ENCODE measurements at regions not wholly inside any gene's neighbourhood (a gene's known extent, or its start where the extent isn't known, plus 50 kb on each side); places are given as distances from the start of the nearest gene placed in this dataset.

GRCh38 chr2:122357998-122358397, 602.5 kb downstream of the TSN start:
- Mint-ChIP-seq H3K4me1 (no peaks in the 10 kb centered on the region), H3K36me3 (no peaks in the 10 kb centered on the region), H3K27me3 (ENCODE audit: low read depth in 2 of 2) (no peaks in the 10 kb centered on the region), H3K9me3 (peaks cover 0 to 2% of the 10 kb centered on the region in 2 donors), H3K27ac (no peak overlapping the region), H3K4me3 (no peak overlapping the region)
- no peak for ATAC-seq
- H3K4me3 ChIP-seq (ENCODE audit: low read length): no peak overlapping the region
- no peak overlapping the region for H3K27ac ChIP-seq (ENCODE audit: low read length)
- H3K9me3 ChIP-seq (ENCODE audit: control insufficient read depth, insufficient read depth, low read length): no peaks in the 10 kb centered on the region
- intact Hi-C loops (cut with micrococcal nuclease): no loop called here
- no peaks in the 10 kb centered on the region for H3K36me3 ChIP-seq (ENCODE audit: control insufficient read depth, insufficient read depth, low read length)
- no peaks in the 10 kb centered on the region for H3K27me3 ChIP-seq (ENCODE audit: control insufficient read depth, insufficient read depth, low read length)
- no peaks in the 10 kb centered on the region for H3K4me1 ChIP-seq (ENCODE audit: control insufficient read depth, insufficient read depth, low read length)
- TF ChIP-seq CTCF (IDR thresholded peaks at IDR 0.05): no peak
- 75% methylated on average over 1 of the region's 1 CpG for WGBS (ENCODE audit: insufficient coverage)
- no peak for DNase-seq

GRCh38 chr2:122358729-122359128, 603.3 kb downstream of the TSN start:
- Mint-ChIP-seq H3K27me3 (ENCODE audit: low read depth in 2 of 2) (no peaks in the 10 kb centered on the region), H3K4me1 (no peaks in the 10 kb centered on the region), H3K36me3 (no peaks in the 10 kb centered on the region), H3K27ac (no peak overlapping the region), H3K4me3 (no peak overlapping the region), H3K9me3 (peaks cover 0 to 2% of the 10 kb centered on the region in 2 donors)
- H3K4me3 ChIP-seq (ENCODE audit: low read length): no peak overlapping the region
- no peaks in the 10 kb centered on the region for H3K9me3 ChIP-seq (ENCODE audit: control insufficient read depth, insufficient read depth, low read length)
- H3K36me3 ChIP-seq (ENCODE audit: control insufficient read depth, insufficient read depth, low read length): no peaks in the 10 kb centered on the region
- DNase-seq: no peak
- 67% methylated on average over 2 of the region's 3 CpGs for WGBS (ENCODE audit: insufficient coverage)
- H3K27ac ChIP-seq (ENCODE audit: low read length): no peak overlapping the region
- H3K4me1 ChIP-seq (ENCODE audit: control insufficient read depth, insufficient read depth, low read length): no peaks in the 10 kb centered on the region
- ATAC-seq: no peak
- TF ChIP-seq CTCF (IDR thresholded peaks at IDR 0.05): no peak
- H3K27me3 ChIP-seq (ENCODE audit: control insufficient read depth, insufficient read depth, low read length): no peaks in the 10 kb centered on the region
- intact Hi-C loops (cut with micrococcal nuclease): no loop called here

- intact Hi-C loops (cut with micrococcal nuclease): no loop called here
- H3K9me3 ChIP-seq (ENCODE audit: control insufficient read depth, insufficient read depth, low read length): no peaks in the 10 kb centered on the region
Observed at GRCh38 chr2:122363885-122364284, 608.4 kb downstream of the TSN start.

More at GRCh38 chr2:122363885-122364284, 608.4 kb downstream of the TSN start:
- no peaks in the 10 kb centered on the region for H3K4me1 ChIP-seq (ENCODE audit: control insufficient read depth, insufficient read depth, low read length)
- no peaks in the 10 kb centered on the region for H3K36me3 Mint-ChIP-seq
- H3K4me1 Mint-ChIP-seq: no peaks in the 10 kb centered on the region
- H3K9me3 Mint-ChIP-seq: no peaks in the 10 kb centered on the region
- no peak overlapping the region for H3K27ac Mint-ChIP-seq
- no CpG with 5 or more reads among the region's 2 CpGs for WGBS (ENCODE audit: insufficient coverage)
- TF ChIP-seq CTCF (IDR thresholded peaks at IDR 0.05): no peak
- DNase-seq (no peak), ATAC-seq (no peak)
- H3K4me3 ChIP-seq (ENCODE audit: low read length): no peak overlapping the region
- H3K36me3 ChIP-seq (ENCODE audit: control insufficient read depth, insufficient read depth, low read length): no peaks in the 10 kb centered on the region
- H3K4me3 Mint-ChIP-seq: no peak overlapping the region
- no peaks in the 10 kb centered on the region for H3K27me3 Mint-ChIP-seq (ENCODE audit: low read depth in 2 of 2)
- no peak overlapping the region for H3K27ac ChIP-seq (ENCODE audit: low read length)
- H3K27me3 ChIP-seq (ENCODE audit: control insufficient read depth, insufficient read depth, low read length): no peaks in the 10 kb centered on the region

Data from natural killer cell (primary cell).